OCI-LY3 (cell line): ENCODE measurements at regions not wholly inside any gene's neighbourhood (a gene's known extent, or its start where the extent isn't known, plus 50 kb on each side); places are given as distances from the start of the nearest gene placed in this dataset.

Experiments
- H2AFZ ChIP-seq: fragments of 200-600, 300-600 bp; shearing (Covaris generic); 2 replicates; pipeline ENCODE4 v1.6.0; 2014; ENCODE audit warnings: antibody characterized with exemption, low read depth, low read length
- H3K27ac ChIP-seq: fragments of 200-600, 300-600 bp; sonication (generic); 2 replicates; pipeline ENCODE4 v1.5.1; 2014; ENCODE audit warnings: mild to moderate bottlenecking, low read length, moderate library complexity, mixed read lengths
- H3K27me3 ChIP-seq: fragments of 200-600, 300-600 bp; sonication (generic); 2 replicates; pipeline ENCODE4 v1.6.1; 2014; ENCODE audit warnings: low read depth, low read length, mixed read lengths
- H3K36me3 ChIP-seq: fragments of 200-600, 300-600 bp; sonication (generic); replicated peaks from 2 replicates; pipeline ENCODE3; 2014; ENCODE audit warnings: low read depth, low read length, mixed read lengths
- H3K4me1 ChIP-seq: fragments of 300-600, 200-600 bp; sonication (generic); 2 replicates; pipeline ENCODE4 v1.6.1; 2014; ENCODE audit warnings: low read length, mixed read lengths
- H3K4me2 ChIP-seq: fragments of 200-600, 300-600 bp; sonication (generic); 2 replicates; pipeline ENCODE4 v1.6.1; 2014; ENCODE audit warnings: low read length, mixed read lengths
- H3K4me3 ChIP-seq: fragments of 300-600, 200-600 bp; sonication (generic); 2 replicates; pipeline ENCODE4 v1.5.1; 2014; ENCODE audit warnings: antibody characterized with exemption, mild to moderate bottlenecking, low read length, moderate library complexity
- H3K79me2 ChIP-seq: fragments of 300-600, 200-600 bp; shearing (Covaris generic); 2 replicates; pipeline ENCODE4 v1.6.1; 2014; ENCODE audit warnings: mild to moderate bottlenecking, low read length, mixed read lengths
- H3K9ac ChIP-seq: fragments of 300-600, 200-600 bp; shearing (Covaris generic); 2 replicates; pipeline ENCODE4 v1.6.0; 2014; ENCODE audit warnings: mild to moderate bottlenecking, low read length, moderate library complexity
- H3K9me3 ChIP-seq: fragments of 200-600, 300-600 bp; shearing (Covaris generic); 2 replicates; pipeline ENCODE4 v1.6.1; 2014; ENCODE audit warnings: low read length, mixed read lengths; ENCODE audit not compliant: insufficient read depth
- H4K20me1 ChIP-seq: fragments of 200-600, 300-600 bp; sonication (generic); 2 replicates; pipeline ENCODE4 v1.6.1; 2016; ENCODE audit warnings: low read length, mixed read lengths; ENCODE audit not compliant: insufficient read depth
- CTCF ChIP-seq: fragments of 200-600, 300-600 bp; sonication (generic); IDR thresholded peaks from 2 replicates; pipeline ENCODE4 v1.5.1; 2014; ENCODE audit warnings: antibody characterized with exemption, low read length, low read depth
- EZH2phosphoT487 ChIP-seq: fragments of 200-600 bp; shearing (Covaris generic); IDR thresholded peaks from 2 replicates; pipeline ENCODE4 v1.6.1; 2018; ENCODE audit warnings: antibody characterized with exemption, mixed run types, low read depth

- no peaks in the 10 kb centered on the region for H3K4me1 ChIP-seq
- H3K9me3 ChIP-seq, result no peaks in the 10 kb centered on the region
- no peaks in the 10 kb centered on the region for H3K27me3 ChIP-seq
- no peak overlapping the region for H2AFZ ChIP-seq
- H3K36me3 ChIP-seq, result no peaks in the 10 kb centered on the region
- H3K4me3 ChIP-seq, result no peak overlapping the region
- no peak overlapping the region for H3K4me2 ChIP-seq
- H3K79me2 ChIP-seq, result no peaks in the 10 kb centered on the region
- TF ChIP-seq CTCF (no peak), EZH2phosphoT487 (no peak)
- no peak overlapping the region for H3K9ac ChIP-seq
- H4K20me1 ChIP-seq, result no peaks in the 10 kb centered on the region
- no peak overlapping the region for H3K27ac ChIP-seq
Observed at GRCh38 chr1:30345491-30346130, 377.8 kb downstream of the MATN1 start.

- Histone ChIP-seq H3K36me3 (no peaks in the 10 kb centered on the region), H2AFZ (no peak overlapping the region), H3K4me2 (no peak overlapping the region), H3K9ac (no peak overlapping the region), H3K9me3 (no peaks in the 10 kb centered on the region), H3K4me1 (no peaks in the 10 kb centered on the region), H3K4me3 (no peak overlapping the region), H3K79me2 (no peaks in the 10 kb centered on the region), H4K20me1 (no peaks in the 10 kb centered on the region), H3K27me3 (no peaks in the 10 kb centered on the region), H3K27ac (no peak overlapping the region)
- TF ChIP-seq CTCF (no peak), EZH2phosphoT487 (no peak)
Observed at GRCh38 chr1:30343562-30343961, 379.8 kb downstream of the MATN1 start.

GRCh38 chr1:30342535-30343141 lies 380.7 kb downstream of the MATN1 start:
- Histone ChIP-seq H3K4me1 (no peaks in the 10 kb centered on the region), H3K9me3 (no peaks in the 10 kb centered on the region), H3K4me3 (no peak overlapping the region), H3K36me3 (no peaks in the 10 kb centered on the region), H2AFZ (no peak overlapping the region), H3K79me2 (no peaks in the 10 kb centered on the region), H3K27me3 (no peaks in the 10 kb centered on the region), H3K4me2 (no peak overlapping the region), H3K9ac (no peak overlapping the region), H3K27ac (no peak overlapping the region), H4K20me1 (no peaks in the 10 kb centered on the region)
- TF ChIP-seq CTCF (no peak), EZH2phosphoT487 (no peak)

- H4K20me1 ChIP-seq, result no peaks in the 10 kb centered on the region
- no peaks in the 10 kb centered on the region for H3K79me2 ChIP-seq
- H3K4me1 ChIP-seq, result no peaks in the 10 kb centered on the region
- H3K27ac ChIP-seq, result no peak overlapping the region
- H3K4me3 ChIP-seq, result no peak overlapping the region
- H2AFZ ChIP-seq, result no peak overlapping the region
- H3K9me3 ChIP-seq, result no peaks in the 10 kb centered on the region
- no peak overlapping the region for H3K9ac ChIP-seq
- TF ChIP-seq CTCF (no peak), EZH2phosphoT487 (no peak)
- no peak overlapping the region for H3K4me2 ChIP-seq
- H3K27me3 ChIP-seq, result no peaks in the 10 kb centered on the region
- H3K36me3 ChIP-seq, result no peaks in the 10 kb centered on the region
Observed at GRCh38 chr1:30340934-30341333, 382.5 kb downstream of the MATN1 start.
